ENCODE measurements at regions not wholly inside any gene's neighbourhood (a gene's known extent, or its start where the extent isn't known, plus 50 kb on each side); places are given as distances from the start of the nearest gene placed in this dataset.

GRCh38 chr16:86224629-86225028 is 285.7 kb upstream of the FOXF1 start:
- TF ChIP-seq CTCF (IDR thresholded peaks at IDR 0.05) (no peak), EZH2 (IDR thresholded peaks at IDR 0.05) (no peak)

Measured in neural progenitor cell (in vitro differentiated cells).